Duodenal mucosa (tissue), 2 donors: ENCODE measurements at regions not wholly inside any gene's neighbourhood (a gene's known extent, or its start where the extent isn't known, plus 50 kb on each side); places are given as distances from the start of the nearest gene placed in this dataset.

Experiments
- H3K27ac ChIP-seq: one replicate; pipeline ENCODE4 v1.7.0; 2013; ENCODE audit warnings: low read depth, low read length
- H3K27me3 ChIP-seq, 2 donors: one replicate each; pipeline ENCODE4 v1.7.0; 2013; ENCODE audit warnings: low read length in 2 of 2, control low read depth in 1 of 2; ENCODE audit not compliant: insufficient read depth in 2 of 2, control insufficient read depth in 1 of 2
- H3K36me3 ChIP-seq, 2 donors: one replicate each; pipeline ENCODE4 v1.7.0; 2013; ENCODE audit warnings: low read length in 2 of 2, control low read depth in 1 of 2; ENCODE audit not compliant: insufficient read depth in 2 of 2, control insufficient read depth in 1 of 2
- H3K4me1 ChIP-seq, 2 donors: one replicate each; pipeline ENCODE4 v1.7.0; 2013; ENCODE audit warnings: low read length in 2 of 2, control low read depth in 1 of 2; ENCODE audit not compliant: insufficient read depth in 2 of 2, control insufficient read depth in 1 of 2
- H3K4me3 ChIP-seq, 2 donors: one replicate each; pipeline ENCODE4 v1.7.0; 2013; ENCODE audit warnings: low read length in 2 of 2, low read depth in 1 of 2
- H3K9ac ChIP-seq, 2 donors: one replicate each; pipeline ENCODE4 v1.7.0; 2013; ENCODE audit warnings: low read length in 2 of 2, low read depth in 1 of 2
- H3K9me3 ChIP-seq, 2 donors: one replicate each; pipeline ENCODE4 v1.7.0; 2013; ENCODE audit warnings: low read length in 2 of 2, control low read depth in 1 of 2; ENCODE audit not compliant: control insufficient read depth in 1 of 2

GRCh38 chr2:220318037-220318436 is 690.6 kb downstream of the SLC4A3 start:
- Histone ChIP-seq H3K27me3 (no peaks in the 10 kb centered on the region), H3K9ac (no peak overlapping the region), H3K36me3 (no peaks in the 10 kb centered on the region), H3K4me1 (no peaks in the 10 kb centered on the region), H3K4me3 (no peak overlapping the region), H3K9me3 (no peaks in the 10 kb centered on the region), H3K27ac (no peak overlapping the region)

- Histone ChIP-seq H3K27ac (no peak overlapping the region), H3K36me3 (no peaks in the 10 kb centered on the region), H3K9ac (no peak overlapping the region), H3K9me3 (no peaks in the 10 kb centered on the region), H3K27me3 (no peaks in the 10 kb centered on the region), H3K4me3 (no peak overlapping the region), H3K4me1 (no peaks in the 10 kb centered on the region)
Measured at GRCh38 chr2:220318508-220318907, 691.1 kb downstream of the SLC4A3 start.

- Histone ChIP-seq H3K36me3 (no peaks in the 10 kb centered on the region), H3K4me3 (no peak overlapping the region), H3K9ac (no peak overlapping the region), H3K4me1 (no peaks in the 10 kb centered on the region), H3K9me3 (no peaks in the 10 kb centered on the region), H3K27ac (no peak overlapping the region), H3K27me3 (no peaks in the 10 kb centered on the region)
Measured at GRCh38 chr2:220320326-220320725, 692.9 kb downstream of the SLC4A3 start.

GRCh38 chr2:220332886-220333285 is 705.5 kb downstream of the SLC4A3 start:
- Histone ChIP-seq H3K9me3 (no peaks in the 10 kb centered on the region), H3K27ac (no peak overlapping the region), H3K4me1 (no peaks in the 10 kb centered on the region), H3K27me3 (no peaks in the 10 kb centered on the region), H3K36me3 (no peaks in the 10 kb centered on the region), H3K9ac (no peak overlapping the region), H3K4me3 (no peak overlapping the region)

- no peaks in the 10 kb centered on the region for H3K4me1 ChIP-seq
- no peak overlapping the region for H3K27ac ChIP-seq
- H3K36me3 ChIP-seq = no peaks in the 10 kb centered on the region
- H3K9ac ChIP-seq = no peak overlapping the region
- H3K27me3 ChIP-seq = no peaks in the 10 kb centered on the region
- no peaks in the 10 kb centered on the region for H3K9me3 ChIP-seq
- no peak overlapping the region for H3K4me3 ChIP-seq
Measured at GRCh38 chr2:220334210-220334609, 706.8 kb downstream of the SLC4A3 start.

GRCh38 chr2:220334871-220335590 is 707.6 kb downstream of the SLC4A3 start:
- no peak overlapping the region for H3K27ac ChIP-seq
- no peak overlapping the region for H3K4me3 ChIP-seq
- H3K9ac ChIP-seq = no peak overlapping the region
- H3K4me1 ChIP-seq = no peaks in the 10 kb centered on the region
- no peaks in the 10 kb centered on the region for H3K36me3 ChIP-seq
- H3K27me3 ChIP-seq = no peaks in the 10 kb centered on the region
- no peaks in the 10 kb centered on the region for H3K9me3 ChIP-seq

- Histone ChIP-seq H3K4me1 (no peaks in the 10 kb centered on the region), H3K9me3 (no peaks in the 10 kb centered on the region), H3K36me3 (no peaks in the 10 kb centered on the region), H3K27me3 (no peaks in the 10 kb centered on the region), H3K9ac (no peak overlapping the region), H3K27ac (no peak overlapping the region), H3K4me3 (no peak overlapping the region)
Measured at GRCh38 chr2:220335591-220335915, 708.1 kb downstream of the SLC4A3 start.

- Histone ChIP-seq H3K9me3 (no peaks in the 10 kb centered on the region), H3K9ac (no peak overlapping the region), H3K4me1 (no peaks in the 10 kb centered on the region), H3K4me3 (no peak overlapping the region), H3K36me3 (no peaks in the 10 kb centered on the region), H3K27ac (no peak overlapping the region), H3K27me3 (no peaks in the 10 kb centered on the region)
Measured at GRCh38 chr2:220336771-220337170, 709.3 kb downstream of the SLC4A3 start.

- Histone ChIP-seq H3K4me1 (no peaks in the 10 kb centered on the region), H3K4me3 (no peak overlapping the region), H3K9ac (no peak overlapping the region)
Measured at GRCh38 chr2:220337611-220338440, 710.4 kb downstream of the SLC4A3 start.

GRCh38 chr2:220341014-220341413 is 713.6 kb downstream of the SLC4A3 start:
- Histone ChIP-seq H3K4me1 (no peaks in the 10 kb centered on the region), H3K27ac (no peak overlapping the region)

More at GRCh38 chr2:220337611-220338440, 710.4 kb downstream of the SLC4A3 start:
- H3K27ac ChIP-seq = no peak overlapping the region
- H3K9me3 ChIP-seq = no peaks in the 10 kb centered on the region
- no peaks in the 10 kb centered on the region for H3K27me3 ChIP-seq
- H3K36me3 ChIP-seq = no peaks in the 10 kb centered on the region

More at GRCh38 chr2:220341014-220341413, 713.6 kb downstream of the SLC4A3 start:
- H3K9ac ChIP-seq = no peak overlapping the region
- no peaks in the 10 kb centered on the region for H3K9me3 ChIP-seq
- no peak overlapping the region for H3K4me3 ChIP-seq
- H3K27me3 ChIP-seq = no peaks in the 10 kb centered on the region
- H3K36me3 ChIP-seq = no peaks in the 10 kb centered on the region
